Nephron (organoid): ENCODE measurements at regions not wholly inside any gene's neighbourhood (a gene's known extent, or its start where the extent isn't known, plus 50 kb on each side); places are given as distances from the start of the nearest gene placed in this dataset.

Experiments used
- H3K27ac Mint-ChIP-seq, 3 experiments: 2 replicates each; pipeline ENCODE4 v1.8.0; 2020; ENCODE audit warnings: mixed read lengths in 3 of 3, mild to moderate bottlenecking in 2 of 3, moderate library complexity in 1 of 3
- H3K27me3 Mint-ChIP-seq: 2 replicates; pipeline ENCODE4 v1.8.0; 2021; ENCODE audit warnings: low read depth, mild to moderate bottlenecking, moderate library complexity, mixed read lengths
- H3K36me3 Mint-ChIP-seq: 2 replicates; pipeline ENCODE4 v1.8.0; 2020; ENCODE audit warnings: low read depth, mixed read lengths
- H3K4me1 Mint-ChIP-seq: 2 replicates; pipeline ENCODE4 v1.8.0; 2020; ENCODE audit warnings: mixed read lengths
- H3K4me3 Mint-ChIP-seq, 3 experiments: 2 replicates each; pipeline ENCODE4 v1.8.0; 2020; ENCODE audit warnings: mild to moderate bottlenecking in 3 of 3, mixed read lengths in 3 of 3, moderate library complexity in 2 of 3
- H3K9me3 Mint-ChIP-seq: 2 replicates; pipeline ENCODE4 v1.8.0; 2020; ENCODE audit warnings: mixed read lengths
- CTCF ChIP-seq, 3 experiments: fragments of 200-600 bp; sonication (generic); IDR thresholded peaks; one replicate each; pipeline ENCODE4 v1.5.0; 2021; ENCODE audit warnings: antibody characterized with exemption in 3 of 3; ENCODE audit not compliant: unreplicated experiment in 3 of 3

DNA sequence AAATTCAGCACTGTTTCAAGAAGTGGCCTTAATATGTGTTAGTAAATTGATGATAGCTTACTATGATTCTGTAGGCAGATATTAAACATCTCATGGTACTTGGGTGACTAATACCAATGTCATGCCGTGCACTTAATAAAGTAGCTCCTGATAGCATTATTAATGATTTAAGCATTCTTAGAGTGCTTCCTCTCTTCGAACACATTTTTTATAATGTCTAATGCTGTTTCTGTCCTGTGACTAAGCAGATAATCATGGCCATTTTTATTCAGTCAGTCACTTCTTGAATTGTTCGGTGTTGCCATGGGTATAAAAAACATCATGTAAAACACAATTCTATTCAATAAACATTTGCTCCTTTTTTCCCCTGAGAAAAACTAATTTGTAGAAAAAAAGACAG, 804.6 kb upstream of the ADGRL4 start:
- Mint-ChIP-seq H3K27me3 (no peaks in the 10 kb centered on the region), H3K36me3 (peaks cover 6% of the 10 kb centered on the region), H3K9me3 (peaks cover 6% of the 10 kb centered on the region), H3K4me3 (no peak overlapping the region), H3K27ac (no peak overlapping the region), H3K4me1 (peaks cover 10% of the 10 kb centered on the region)
- TF ChIP-seq CTCF (IDR thresholded peaks at IDR 0.05; ENCODE audit: unreplicated experiment in 3 of 3) = no peak

DNA sequence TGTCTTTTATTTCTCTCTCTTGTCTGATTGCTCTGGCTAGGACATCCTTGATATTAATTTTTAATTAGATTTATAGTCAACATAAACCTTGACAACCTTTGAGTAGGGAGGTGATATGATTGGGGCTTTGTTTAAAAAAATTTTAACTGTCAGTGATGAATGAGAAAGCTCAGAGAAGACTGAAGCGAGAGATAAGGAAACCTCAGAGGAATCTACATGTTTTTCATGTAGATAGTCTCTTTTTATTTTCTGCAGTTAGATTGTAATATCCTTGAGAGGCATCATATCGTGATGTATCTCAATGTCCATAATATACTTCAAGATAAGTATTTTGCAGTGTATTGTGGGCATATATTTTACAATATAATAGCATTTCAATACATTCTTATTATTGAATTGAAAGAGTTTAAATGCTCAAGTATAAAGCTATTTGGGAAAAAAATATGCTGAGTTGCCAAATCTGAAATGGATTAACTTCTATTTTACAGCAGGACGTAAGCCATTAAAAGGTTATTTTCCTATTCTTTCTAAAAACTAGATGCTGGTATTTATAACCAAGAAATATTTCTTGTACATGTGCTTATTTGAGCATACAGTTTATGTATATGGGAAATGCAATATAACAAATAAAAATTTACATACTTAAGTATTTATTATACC, 802.4 kb upstream of the ADGRL4 start:
- peaks cover 6% of the 10 kb centered on the region for H3K36me3 Mint-ChIP-seq
- H3K27ac Mint-ChIP-seq = peak overlapping the region in 1 of 3 experiments; percentile 83
- peaks cover 6% of the 10 kb centered on the region for H3K9me3 Mint-ChIP-seq
- no peak overlapping the region for H3K4me3 Mint-ChIP-seq
- no peak for TF ChIP-seq CTCF (IDR thresholded peaks at IDR 0.05; ENCODE audit: unreplicated experiment in 3 of 3)
- no peaks in the 10 kb centered on the region for H3K27me3 Mint-ChIP-seq
- peaks cover 13% of the 10 kb centered on the region for H3K4me1 Mint-ChIP-seq

GRCh38 chr1:79807816-79808215, 801.3 kb upstream of the ADGRL4 start:
- peak overlapping the region in 1 of 3 experiments; percentile 83 for H3K27ac Mint-ChIP-seq
- peaks cover 13% of the 10 kb centered on the region for H3K4me1 Mint-ChIP-seq
- no peak overlapping the region for H3K4me3 Mint-ChIP-seq
- H3K27me3 Mint-ChIP-seq = no peaks in the 10 kb centered on the region
- peaks cover 6% of the 10 kb centered on the region for H3K9me3 Mint-ChIP-seq
- no peak for TF ChIP-seq CTCF (IDR thresholded peaks at IDR 0.05; ENCODE audit: unreplicated experiment in 3 of 3)
- H3K36me3 Mint-ChIP-seq = peaks cover 6% of the 10 kb centered on the region

- no peak overlapping the region for H3K27ac Mint-ChIP-seq
- H3K4me3 Mint-ChIP-seq = no peak overlapping the region
- H3K4me1 Mint-ChIP-seq = no peaks in the 10 kb centered on the region
- no peaks in the 10 kb centered on the region for H3K36me3 Mint-ChIP-seq
- no peaks in the 10 kb centered on the region for H3K27me3 Mint-ChIP-seq
- no peak for TF ChIP-seq CTCF (IDR thresholded peaks at IDR 0.05; ENCODE audit: unreplicated experiment in 3 of 3)
- peaks cover 16% of the 10 kb centered on the region for H3K9me3 Mint-ChIP-seq
These were observed 791.0 kb upstream of the ADGRL4 start for GRCh38 chr1:79797487-79797886.

DNA sequence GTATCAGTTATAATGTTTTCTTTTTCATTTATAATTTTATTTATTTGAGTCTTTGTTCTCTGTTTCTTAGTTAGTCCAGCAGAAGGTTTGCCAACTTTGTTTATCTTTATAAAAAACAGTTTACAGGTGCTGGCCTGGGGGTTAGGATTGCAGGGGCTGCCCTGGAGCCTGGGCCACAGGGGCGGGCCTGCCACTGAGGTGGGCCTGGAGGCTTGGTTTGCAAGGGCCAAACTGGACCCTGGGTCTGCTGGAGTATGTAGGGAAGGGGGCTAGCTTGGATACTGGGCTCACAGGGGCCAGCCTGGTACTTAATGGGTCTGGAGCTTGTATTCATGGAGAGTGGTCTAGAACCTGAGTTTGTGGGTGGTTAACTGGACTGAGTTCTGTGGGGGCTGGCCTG, 789.9 kb upstream of the ADGRL4 start:
- Mint-ChIP-seq H3K36me3 (no peaks in the 10 kb centered on the region), H3K27ac (no peak overlapping the region), H3K27me3 (no peaks in the 10 kb centered on the region), H3K4me1 (no peaks in the 10 kb centered on the region), H3K9me3 (peaks cover 16% of the 10 kb centered on the region), H3K4me3 (no peak overlapping the region)
- TF ChIP-seq CTCF (IDR thresholded peaks at IDR 0.05; ENCODE audit: unreplicated experiment in 3 of 3) = no peak

DNA sequence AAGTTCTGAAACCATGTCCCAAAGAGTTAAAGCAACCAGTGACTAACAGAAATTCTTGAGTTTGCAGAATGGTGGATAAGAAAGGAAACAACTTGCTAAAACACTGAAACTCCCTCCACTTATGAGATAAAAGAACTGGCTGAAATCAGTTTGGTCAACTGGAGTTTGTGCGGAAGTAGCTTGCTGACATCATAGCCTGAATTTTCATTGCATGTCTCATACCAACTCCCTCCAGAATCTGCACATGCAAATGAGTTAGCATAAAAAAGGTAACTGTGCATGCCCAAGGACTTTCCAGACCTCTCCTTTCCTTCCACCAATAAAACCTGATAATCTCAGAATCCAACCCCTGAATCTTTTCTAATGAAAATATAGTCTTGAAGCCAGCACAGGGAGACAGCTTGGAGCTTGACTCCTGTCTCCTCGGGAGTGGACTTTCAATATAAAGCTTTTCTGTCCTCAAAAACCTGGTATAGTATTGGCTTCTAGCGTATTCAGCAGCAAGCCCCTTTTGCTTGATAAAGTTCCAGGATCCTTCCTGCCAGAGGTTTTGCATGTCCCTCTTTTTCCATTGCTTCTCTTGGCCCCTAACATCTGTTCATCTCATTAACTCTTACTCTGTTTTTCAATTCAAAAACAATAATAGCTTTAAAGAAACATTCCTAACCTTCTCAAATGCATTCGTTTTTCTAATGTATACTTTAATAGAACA, 785.8 kb upstream of the ADGRL4 start:
- Mint-ChIP-seq H3K9me3 (peaks cover 16% of the 10 kb centered on the region), H3K4me3 (no peak overlapping the region), H3K27me3 (no peaks in the 10 kb centered on the region), H3K36me3 (no peaks in the 10 kb centered on the region), H3K4me1 (no peaks in the 10 kb centered on the region), H3K27ac (no peak overlapping the region)
- TF ChIP-seq CTCF (IDR thresholded peaks at IDR 0.05; ENCODE audit: unreplicated experiment in 3 of 3) = no peak
